ENCODE measurements at regions not wholly inside any gene's neighbourhood (a gene's known extent, or its start where the extent isn't known, plus 50 kb on each side); places are given as distances from the start of the nearest gene placed in this dataset.

DNA sequence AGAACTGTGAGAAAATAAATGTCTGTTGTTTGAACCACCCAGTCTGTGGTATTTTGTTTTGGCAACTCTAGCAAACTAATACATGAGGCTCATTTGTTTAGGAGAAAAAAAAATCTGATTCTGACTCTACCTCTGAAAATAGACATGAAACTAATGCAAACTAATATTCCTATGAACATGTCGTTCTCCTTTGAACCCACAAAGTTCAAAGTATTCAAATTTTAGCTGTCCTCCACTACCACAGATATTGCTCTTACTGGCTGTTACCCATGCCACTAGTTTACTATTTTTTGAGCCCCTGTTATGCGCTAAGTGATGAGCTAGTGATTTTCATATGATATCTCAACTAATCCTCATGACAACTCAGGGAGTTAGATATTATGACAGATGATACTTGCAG lies 58.8 kb upstream of the ZNF804B start:
- DNase-seq = no peak

DNA sequence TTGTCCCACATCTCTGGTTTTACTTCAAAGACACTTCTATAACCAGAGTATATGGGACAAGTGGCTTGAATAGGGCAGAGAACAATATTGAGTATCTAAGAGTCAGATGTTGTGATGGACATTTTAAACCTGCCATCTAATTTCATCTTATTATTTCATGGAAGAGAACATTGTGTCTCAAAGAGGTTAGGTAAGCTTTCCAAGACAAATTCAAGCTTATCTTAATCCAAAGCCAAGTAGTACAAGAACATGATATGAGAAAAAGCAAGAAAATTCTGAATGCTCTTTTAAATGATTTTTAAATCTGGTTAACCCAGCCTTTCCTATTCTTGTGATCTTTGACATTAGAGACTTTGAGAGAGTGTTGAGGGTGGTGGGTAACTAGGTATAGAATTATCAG lies 65.3 kb upstream of the ZNF804B start:
- DNase-seq = no peak

DNA sequence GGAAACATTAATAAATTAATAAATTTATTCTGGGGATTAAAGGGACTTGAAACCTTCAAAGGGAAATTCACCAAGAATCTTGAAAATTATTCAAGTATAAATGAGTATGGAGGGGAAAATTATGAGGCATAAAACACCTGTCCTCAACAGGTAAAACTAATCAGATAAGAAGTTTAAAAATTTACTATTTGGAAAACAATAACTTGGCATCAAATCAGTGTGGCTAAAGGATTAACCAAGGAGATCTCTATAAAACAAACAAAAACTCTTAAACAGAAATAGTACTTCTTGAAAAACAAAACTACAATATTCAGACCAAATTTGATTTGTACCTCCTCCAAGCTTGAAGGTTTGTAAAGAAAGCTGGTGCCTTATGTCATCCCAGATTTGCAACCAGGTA lies 66.4 kb upstream of the ZNF804B start:
- no peak for DNase-seq

DNA sequence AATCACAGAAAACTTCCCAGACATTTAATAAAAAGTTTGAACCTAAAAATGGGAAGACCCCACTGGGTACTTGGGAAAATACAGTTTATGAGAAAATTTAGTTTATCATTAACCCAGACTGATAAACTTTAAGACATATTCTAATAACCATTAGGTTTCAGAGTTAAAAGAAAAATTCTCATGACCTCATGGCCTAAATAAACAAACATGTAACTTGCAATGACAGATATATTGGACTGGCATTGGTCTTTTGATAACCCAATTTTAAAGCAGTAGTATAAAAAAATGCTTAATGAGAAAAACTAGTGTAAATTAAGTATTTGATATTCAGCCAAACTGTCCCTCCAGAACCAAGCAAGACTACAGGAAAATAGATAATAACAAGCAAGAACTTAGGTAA lies 67.0 kb upstream of the ZNF804B start:
- DNase-seq = no peak

GRCh38 chr7:88689821-88690220 lies 69.7 kb upstream of the ZNF804B start:
- no peak for DNase-seq

- DNase-seq = no peak
Measured at GRCh38 chr7:88688222-88688621, 71.3 kb upstream of the ZNF804B start.

DNA sequence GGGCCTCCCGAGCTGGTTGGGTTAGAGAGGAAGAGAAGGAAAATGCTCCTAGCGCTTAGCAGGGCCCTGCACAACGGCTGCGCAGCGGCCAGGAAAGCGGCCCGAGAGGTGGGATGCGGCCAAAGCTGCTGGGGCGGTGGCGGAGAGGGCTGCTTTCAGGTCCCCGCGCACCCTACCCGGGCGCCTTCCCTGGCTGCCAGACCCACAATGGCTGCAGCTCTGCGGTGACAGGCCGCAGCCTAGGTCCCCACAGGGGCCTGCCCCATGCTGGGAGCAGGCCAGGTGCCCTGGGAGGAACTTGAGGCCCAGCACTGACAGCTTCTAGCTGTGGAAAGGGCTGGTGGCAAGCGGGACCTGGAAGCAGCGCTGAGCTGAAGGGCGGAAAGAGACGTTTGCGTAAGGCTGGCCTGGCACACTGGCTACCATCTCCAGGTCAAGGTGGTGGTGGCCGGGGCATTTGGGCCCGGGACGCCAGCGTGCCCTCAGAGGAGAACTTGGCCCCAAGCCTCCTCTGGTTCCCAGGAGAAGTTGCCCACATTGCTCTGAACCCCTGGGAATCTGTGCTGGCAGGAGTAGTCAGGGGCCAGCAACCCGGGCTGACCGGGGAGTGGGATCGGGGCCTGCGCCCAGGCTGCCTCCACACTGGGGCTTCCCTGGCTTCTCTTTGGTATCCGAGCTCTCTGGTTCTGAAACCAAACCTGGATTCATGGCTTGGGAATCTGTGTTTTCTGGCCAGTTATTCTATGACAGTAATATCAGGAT lies 72.9 kb upstream of the ZNF804B start:
- DNase-seq = no peak

DNA sequence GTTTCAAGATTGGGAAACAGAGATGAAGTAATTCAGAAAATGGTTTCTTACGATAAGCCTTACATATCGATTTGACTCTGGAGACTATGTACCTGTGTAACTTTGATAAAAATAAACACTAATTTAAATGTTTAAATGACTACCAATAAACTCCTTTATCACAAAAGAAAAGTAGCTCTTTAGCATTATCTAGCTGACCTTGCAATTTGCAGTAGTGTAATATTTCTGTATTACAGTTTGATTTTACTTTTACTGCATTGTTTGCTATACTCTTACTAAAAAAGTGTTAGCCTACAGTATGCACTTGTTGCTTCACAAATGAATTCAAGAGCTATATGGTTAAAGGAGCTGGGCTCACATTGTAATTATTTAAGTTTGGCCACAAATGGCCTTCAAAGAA lies 77.8 kb upstream of the ZNF804B start:
- DNase-seq = no peak

- DNase-seq = no peak
Measured at GRCh38 chr7:88670536-88670935, 89.0 kb upstream of the ZNF804B start.

- DNase-seq = no peak
Measured at GRCh38 chr7:88669913-88670312, 89.6 kb upstream of the ZNF804B start.

DNA sequence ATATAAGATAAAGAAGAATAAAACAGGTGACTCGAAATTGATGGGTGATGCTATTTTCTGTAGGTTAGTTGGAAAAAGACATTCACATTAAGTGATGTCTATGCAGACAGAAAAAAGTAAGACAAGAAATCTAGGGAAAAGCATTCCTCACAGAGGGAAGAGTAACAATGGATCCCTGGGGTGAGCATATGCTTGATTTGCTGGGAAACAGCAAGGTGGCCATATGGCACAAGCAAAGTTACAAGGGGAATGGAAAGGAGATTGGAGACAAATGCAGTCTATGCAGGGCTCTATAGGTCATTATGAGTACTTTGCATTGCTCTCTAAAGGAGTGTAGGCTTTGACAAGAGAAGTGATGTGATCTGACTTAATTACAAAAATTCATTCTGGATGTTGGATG lies 90.9 kb upstream of the ZNF804B start:
- DNase-seq = no peak

DNA sequence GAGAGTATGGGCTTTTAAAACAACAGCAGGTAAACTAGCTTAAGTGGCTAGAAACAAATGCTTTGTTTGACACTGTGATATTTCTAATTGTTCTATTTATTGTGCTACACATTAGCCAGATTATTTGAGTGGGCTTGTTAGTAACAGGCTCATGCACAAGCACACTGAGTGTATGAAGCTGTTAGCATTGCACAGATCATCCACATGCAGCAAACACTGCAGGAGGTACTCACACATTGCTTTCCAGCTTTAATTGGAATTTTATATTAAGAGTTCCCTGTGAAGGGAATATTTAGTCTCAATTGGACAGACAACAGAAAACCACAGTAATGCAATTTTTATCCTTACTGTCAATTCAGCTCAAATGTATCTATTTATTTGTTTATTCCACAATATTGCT lies 92.9 kb upstream of the ZNF804B start:
- no peak for DNase-seq

- DNase-seq = no peak
Measured at GRCh38 chr7:88665892-88666514, 93.5 kb upstream of the ZNF804B start.

- peak in 1 of 3 donors; percentile 1 for DNase-seq
Measured at GRCh38 chr7:88664630-88665233, 94.8 kb upstream of the ZNF804B start.

DNA sequence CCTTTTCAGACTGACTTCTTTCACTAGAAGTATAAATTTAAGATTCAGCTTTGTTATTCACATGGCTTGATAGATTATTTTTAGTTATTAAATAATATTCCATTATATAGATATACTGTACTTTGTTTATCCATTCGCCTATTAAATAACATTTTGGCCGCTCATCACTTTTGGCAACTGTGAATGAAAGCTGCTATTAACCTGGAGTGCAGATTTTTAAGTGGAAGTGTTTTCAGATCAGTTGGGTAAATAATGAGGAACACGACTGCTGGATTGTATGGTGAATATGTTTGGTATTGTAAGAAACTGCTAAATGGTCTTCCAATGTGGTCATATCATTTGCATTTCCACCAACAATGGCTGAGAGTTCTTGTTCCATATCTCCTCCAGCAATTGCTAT lies 97.6 kb upstream of the ZNF804B start:
- DNase-seq = no peak

GRCh38 chr7:88647825-88648224 lies 111.7 kb upstream of the ZNF804B start:
- DNase-seq = no peak

- DNase-seq = no peak
Measured at GRCh38 chr7:88638583-88638982, 120.9 kb upstream of the ZNF804B start.

GRCh38 chr7:88637795-88638194 lies 121.7 kb upstream of the ZNF804B start:
- DNase-seq = no peak

- no peak for DNase-seq
Measured at GRCh38 chr7:88635149-88635548, 124.4 kb upstream of the ZNF804B start.

- no peak for DNase-seq
Measured at GRCh38 chr7:88629559-88629958, 129.9 kb upstream of the ZNF804B start.

DNA sequence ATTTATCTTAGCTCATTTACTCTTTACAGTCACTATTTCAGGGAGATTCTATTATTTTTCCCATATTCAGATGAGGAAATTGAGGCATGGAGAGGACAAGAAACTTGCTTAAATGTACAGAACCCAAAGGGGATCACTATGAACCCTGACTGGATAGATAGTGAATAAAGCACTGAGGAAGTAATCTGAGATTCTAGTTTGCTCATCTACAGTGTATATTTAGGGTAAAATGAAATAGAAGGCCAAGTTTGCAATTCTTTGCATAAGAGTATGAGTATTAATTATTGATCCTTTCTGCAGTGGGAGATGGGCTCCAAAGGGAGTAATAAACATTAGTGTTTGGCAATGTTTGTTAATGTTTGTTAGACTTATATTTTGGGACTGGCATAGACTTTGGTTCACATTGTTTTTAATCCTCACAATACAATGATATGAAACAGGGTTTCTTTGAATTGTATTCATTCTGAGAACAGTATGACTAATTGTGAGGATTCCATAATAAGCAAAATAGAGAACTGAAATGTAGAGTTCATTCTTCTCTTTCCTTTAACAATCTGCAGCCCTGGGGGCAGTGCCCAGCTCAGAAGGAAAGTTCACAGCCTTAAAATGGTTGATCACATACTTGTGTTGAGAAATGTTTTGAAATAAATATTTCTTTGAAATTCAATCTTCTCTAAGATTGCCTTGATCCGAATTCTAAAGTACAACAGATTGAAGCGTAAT lies 131.0 kb upstream of the ZNF804B start:
- DNase-seq = no peak

- DNase-seq = no peak
Measured at GRCh38 chr7:88617185-88617584, 142.3 kb upstream of the ZNF804B start.

DNA sequence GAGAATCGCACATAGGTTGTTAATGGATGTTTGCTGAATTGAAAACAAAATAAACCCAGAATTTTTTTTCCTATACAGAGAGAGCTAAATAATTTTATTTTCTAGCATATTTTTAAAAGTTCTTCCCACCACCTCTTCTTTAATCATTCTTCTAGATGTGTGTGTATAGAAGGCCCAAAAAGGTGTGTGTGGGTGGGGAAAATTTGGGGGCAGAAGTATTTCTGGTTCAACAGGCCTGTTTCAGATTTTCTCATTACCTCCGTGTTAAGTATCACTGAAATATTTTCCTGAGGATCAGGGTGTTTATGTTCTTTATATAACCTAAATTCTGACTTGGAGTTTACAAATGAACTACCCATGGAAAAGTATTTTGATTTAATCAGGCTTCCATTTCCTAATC lies 144.2 kb upstream of the ZNF804B start:
- no peak for DNase-seq
